Stomach smooth muscle (tissue), 2 donors: ENCODE measurements at regions not wholly inside any gene's neighbourhood (a gene's known extent, or its start where the extent isn't known, plus 50 kb on each side); places are given as distances from the start of the nearest gene placed in this dataset.

Source experiments
- H3K27ac ChIP-seq: one replicate; pipeline ENCODE4 v1.7.0; 2013; ENCODE audit warnings: mild to moderate bottlenecking, low read length, inconsistent platforms
- H3K27me3 ChIP-seq, 2 donors: one replicate each; pipeline ENCODE4 v1.7.0; 2013; ENCODE audit warnings: low read length in 2 of 2; ENCODE audit not compliant: insufficient read depth in 2 of 2, control insufficient read depth in 1 of 2
- H3K36me3 ChIP-seq, 2 donors: one replicate each; pipeline ENCODE4 v1.7.0; 2013; ENCODE audit warnings: low read length in 2 of 2; ENCODE audit not compliant: control insufficient read depth in 2 of 2, insufficient read depth in 2 of 2
- H3K4me1 ChIP-seq: one replicate; pipeline ENCODE4 v1.7.0; 2013; ENCODE audit warnings: low read length; ENCODE audit not compliant: control insufficient read depth, insufficient read depth
- H3K4me3 ChIP-seq, 2 donors: one replicate each; pipeline ENCODE4 v1.7.0; 2013; ENCODE audit warnings: low read length in 2 of 2
- H3K9ac ChIP-seq, 2 donors: one replicate each; pipeline ENCODE4 v1.7.0; 2013; ENCODE audit warnings: low read length in 2 of 2, mild to moderate bottlenecking in 1 of 2
- H3K9me3 ChIP-seq, 2 donors: one replicate each; pipeline ENCODE4 v1.7.0; 2013; ENCODE audit warnings: low read length in 2 of 2; ENCODE audit not compliant: control insufficient read depth in 2 of 2
- donor health status: healthy.
- donor health status: Pancreatic carcinoma.

DNA sequence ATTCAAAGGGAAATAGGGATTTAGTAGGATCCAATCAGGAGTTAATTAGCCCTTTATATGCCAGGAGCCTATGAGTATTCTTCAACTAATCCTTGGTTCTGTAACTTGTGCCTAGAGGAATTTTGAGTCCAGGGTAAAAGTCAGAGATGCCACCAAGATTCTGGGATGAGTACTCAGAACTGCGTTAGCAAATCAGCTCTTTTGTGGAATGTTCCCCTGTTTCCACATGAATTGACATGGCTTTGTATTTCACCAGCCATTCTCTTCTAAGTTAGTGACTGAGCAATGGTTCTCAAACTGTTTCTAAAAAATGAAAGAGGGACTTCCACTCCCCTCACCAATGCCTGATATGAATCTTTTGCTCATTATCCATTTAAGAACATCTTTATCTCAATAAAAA lies 508.7 kb downstream of the SOX2 start:
- Histone ChIP-seq H3K9me3 (no peaks in the 10 kb centered on the region), H3K4me1 (no peaks in the 10 kb centered on the region)

GRCh38 chr3:182226995-182227394 lies 515.3 kb downstream of the SOX2 start:
- H3K9me3 ChIP-seq = peaks cover 0 to 5% of the 10 kb centered on the region in 2 donors
- no peak overlapping the region for H3K27ac ChIP-seq
- H3K4me1 ChIP-seq = no peaks in the 10 kb centered on the region
- no peak overlapping the region for H3K9ac ChIP-seq
- no peaks in the 10 kb centered on the region for H3K36me3 ChIP-seq
- no peaks in the 10 kb centered on the region for H3K27me3 ChIP-seq
- H3K4me3 ChIP-seq = no peak overlapping the region

More for the DNA sequence above, 508.7 kb downstream of the SOX2 start:
- no peaks in the 10 kb centered on the region for H3K27me3 ChIP-seq
- no peak overlapping the region for H3K27ac ChIP-seq
- H3K4me3 ChIP-seq = no peak overlapping the region
- H3K9ac ChIP-seq = no peak overlapping the region
- no peaks in the 10 kb centered on the region for H3K36me3 ChIP-seq

- H3K9me3 ChIP-seq = no peaks in the 10 kb centered on the region
- H3K4me3 ChIP-seq = no peak overlapping the region
- H3K27me3 ChIP-seq = no peaks in the 10 kb centered on the region
- no peaks in the 10 kb centered on the region for H3K4me1 ChIP-seq
- no peak overlapping the region for H3K9ac ChIP-seq
- H3K27ac ChIP-seq = no peak overlapping the region
- H3K36me3 ChIP-seq = no peaks in the 10 kb centered on the region
Observed at GRCh38 chr3:182233405-182233804, 521.7 kb downstream of the SOX2 start.

DNA sequence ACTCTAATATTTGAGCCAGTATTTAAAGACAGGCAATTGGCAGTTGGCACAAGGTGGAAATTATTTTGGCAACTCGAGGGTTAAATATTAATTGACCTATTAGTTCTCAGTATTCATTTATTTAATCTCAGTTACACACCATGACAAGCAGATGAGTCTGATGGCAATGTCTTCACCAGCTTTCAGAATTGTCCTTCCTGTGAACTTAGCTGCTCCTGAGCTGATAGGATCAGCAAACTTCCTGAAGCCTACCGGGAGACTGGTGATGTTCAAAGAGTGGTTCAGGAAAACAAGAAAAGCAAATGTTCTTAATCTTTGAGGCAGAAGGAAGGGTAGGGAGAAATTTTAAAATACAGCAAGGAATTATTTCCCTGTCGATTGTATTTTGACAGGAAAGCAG lies 522.2 kb downstream of the SOX2 start:
- no peak overlapping the region for H3K9ac ChIP-seq
- no peaks in the 10 kb centered on the region for H3K9me3 ChIP-seq
- no peaks in the 10 kb centered on the region for H3K27me3 ChIP-seq
- no peaks in the 10 kb centered on the region for H3K4me1 ChIP-seq
- no peaks in the 10 kb centered on the region for H3K36me3 ChIP-seq
- H3K4me3 ChIP-seq = no peak overlapping the region
- H3K27ac ChIP-seq = no peak overlapping the region

DNA sequence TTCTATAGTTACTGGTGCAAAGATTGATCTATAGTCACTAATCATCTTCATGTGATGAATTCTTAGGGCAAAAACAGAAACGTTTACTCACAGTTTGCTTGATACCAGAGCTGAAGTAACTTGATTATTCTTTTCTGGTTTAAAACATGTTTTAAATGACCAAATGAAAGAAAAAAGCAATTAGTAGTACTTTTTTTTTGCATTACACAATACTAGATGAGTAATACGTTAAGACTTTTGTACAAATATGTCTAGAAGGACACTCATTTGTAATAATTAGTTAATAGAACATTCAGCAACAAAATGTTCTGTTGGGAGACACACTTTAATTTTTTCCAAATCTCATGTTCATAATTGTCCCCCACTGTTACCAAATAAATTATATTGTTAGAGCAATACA lies 523.2 kb downstream of the SOX2 start:
- Histone ChIP-seq H3K9ac (no peak overlapping the region), H3K27ac (no peak overlapping the region), H3K9me3 (no peaks in the 10 kb centered on the region), H3K4me1 (no peaks in the 10 kb centered on the region), H3K27me3 (no peaks in the 10 kb centered on the region), H3K36me3 (no peaks in the 10 kb centered on the region), H3K4me3 (no peak overlapping the region)

DNA sequence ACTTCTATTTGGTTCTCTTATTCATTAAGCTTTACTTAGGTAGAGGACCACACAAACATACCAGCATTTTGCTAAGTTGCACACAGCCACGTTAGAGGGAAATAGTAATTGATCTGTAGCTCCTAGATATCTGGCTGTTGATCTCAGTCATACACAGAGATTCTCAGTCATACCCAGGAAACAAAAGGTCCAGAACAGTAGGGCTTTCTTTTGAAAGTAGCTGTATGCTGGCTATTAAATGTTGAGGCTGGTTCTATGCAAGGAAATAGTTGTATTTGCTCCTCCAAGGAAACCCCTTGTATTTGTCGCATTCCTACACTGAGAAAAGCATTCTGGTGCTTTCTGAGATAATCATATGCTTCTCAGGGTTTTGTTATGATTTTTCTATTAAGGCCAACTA lies 523.8 kb downstream of the SOX2 start:
- H3K4me1 ChIP-seq = no peaks in the 10 kb centered on the region
- H3K9ac ChIP-seq = no peak overlapping the region
- no peaks in the 10 kb centered on the region for H3K9me3 ChIP-seq
- H3K27me3 ChIP-seq = no peaks in the 10 kb centered on the region
- H3K36me3 ChIP-seq = no peaks in the 10 kb centered on the region
- no peak overlapping the region for H3K4me3 ChIP-seq
- H3K27ac ChIP-seq = no peak overlapping the region

GRCh38 chr3:182238126-182238525 lies 526.4 kb downstream of the SOX2 start:
- Histone ChIP-seq H3K27ac (no peak overlapping the region), H3K36me3 (no peaks in the 10 kb centered on the region), H3K27me3 (no peaks in the 10 kb centered on the region), H3K9me3 (no peaks in the 10 kb centered on the region), H3K4me3 (no peak overlapping the region), H3K9ac (no peak overlapping the region), H3K4me1 (peaks cover 11% of the 10 kb centered on the region)

DNA sequence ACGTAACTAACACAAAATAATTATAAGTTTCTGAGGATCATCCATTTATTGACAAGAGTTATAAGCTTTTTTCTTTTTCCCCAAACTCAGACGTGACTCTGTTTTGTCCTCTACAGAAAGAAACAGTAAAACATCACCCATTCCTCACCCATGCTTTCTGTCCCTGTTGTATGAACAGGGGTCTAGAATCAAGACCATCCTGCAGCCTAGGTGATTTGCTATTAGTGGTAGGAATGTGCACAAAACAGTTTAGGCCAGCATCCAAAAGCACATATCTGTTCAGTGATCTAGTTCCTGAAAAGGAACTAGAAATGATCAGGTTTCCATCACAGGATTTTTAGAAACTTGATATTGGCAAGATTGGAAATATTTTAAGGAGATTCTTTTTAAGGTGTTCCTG lies 527.6 kb downstream of the SOX2 start:
- no peaks in the 10 kb centered on the region for H3K36me3 ChIP-seq
- H3K4me3 ChIP-seq = no peak overlapping the region
- H3K27me3 ChIP-seq = no peaks in the 10 kb centered on the region
- no peak overlapping the region for H3K9ac ChIP-seq
- H3K27ac ChIP-seq = no peak overlapping the region
- no peaks in the 10 kb centered on the region for H3K9me3 ChIP-seq
- H3K4me1 ChIP-seq = peaks cover 11% of the 10 kb centered on the region

DNA sequence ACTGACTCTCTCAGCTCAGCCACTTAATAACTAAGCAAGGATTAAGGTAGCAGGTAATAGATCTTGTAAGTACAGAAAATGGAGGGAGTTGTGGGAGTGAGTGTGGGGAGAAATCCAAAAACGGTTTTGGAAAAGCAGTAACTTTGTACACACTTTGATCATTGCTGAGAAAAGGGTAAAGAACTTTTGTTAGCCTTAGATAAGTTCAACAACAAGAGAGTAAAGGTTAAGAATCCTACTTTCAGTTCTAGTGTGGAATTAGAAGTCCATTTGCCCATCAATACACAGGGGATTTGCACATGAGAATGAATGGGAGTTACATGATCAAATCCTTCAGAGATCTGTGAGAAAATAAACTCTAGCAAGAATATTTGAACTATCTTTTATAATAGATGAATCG lies 528.7 kb downstream of the SOX2 start:
- Histone ChIP-seq H3K9me3 (no peaks in the 10 kb centered on the region), H3K4me3 (no peak overlapping the region), H3K4me1 (peaks cover 11% of the 10 kb centered on the region)

DNA sequence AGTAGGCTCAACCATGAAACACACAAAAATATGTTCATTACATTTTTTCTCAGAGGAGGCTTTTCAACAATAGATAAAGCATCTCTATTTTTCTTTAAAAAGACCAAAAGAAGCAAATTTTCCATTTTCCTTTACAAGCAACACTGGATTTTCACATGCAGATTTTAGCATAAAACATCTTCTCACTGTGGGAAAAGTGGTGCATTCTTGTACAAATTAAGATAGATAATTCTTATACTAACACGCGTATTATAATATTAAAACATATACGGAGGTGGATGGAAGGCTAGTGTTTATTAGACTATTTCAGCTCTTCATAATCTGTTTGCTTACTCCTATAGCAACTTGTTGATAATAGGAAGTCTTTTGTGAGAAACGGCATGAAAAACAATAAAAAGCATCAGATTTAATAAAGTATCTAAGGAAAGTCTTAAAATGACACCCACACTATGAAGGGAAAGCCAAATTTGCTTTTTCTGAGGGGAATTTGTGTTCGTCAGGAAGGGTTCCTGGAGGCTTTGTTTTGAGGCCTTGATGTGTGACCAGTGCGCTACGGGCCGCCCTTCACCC lies 529.6 kb downstream of the SOX2 start:
- peak overlapping the region; percentile 31 to 48 for H3K9ac ChIP-seq
- no peaks in the 10 kb centered on the region for H3K27me3 ChIP-seq
- H3K27ac ChIP-seq = peak overlapping the region; percentile 50
- no peaks in the 10 kb centered on the region for H3K9me3 ChIP-seq
- H3K4me1 ChIP-seq = peaks cover 11% of the 10 kb centered on the region
- H3K36me3 ChIP-seq = no peaks in the 10 kb centered on the region
- no peak overlapping the region for H3K4me3 ChIP-seq

More for the DNA sequence above, 528.7 kb downstream of the SOX2 start:
- Histone ChIP-seq H3K9ac (no peak overlapping the region), H3K27ac (no peak overlapping the region), H3K36me3 (no peaks in the 10 kb centered on the region), H3K27me3 (no peaks in the 10 kb centered on the region)

GRCh38 chr3:182241766-182242488 lies 530.2 kb downstream of the SOX2 start:
- no peaks in the 10 kb centered on the region for H3K9me3 ChIP-seq
- no peaks in the 10 kb centered on the region for H3K36me3 ChIP-seq
- peaks cover 11% of the 10 kb centered on the region for H3K4me1 ChIP-seq
- no peak overlapping the region for H3K4me3 ChIP-seq
- H3K27me3 ChIP-seq = peaks cover 0 to 3% of the 10 kb centered on the region in 2 donors
- H3K27ac ChIP-seq = peak overlapping the region; percentile 50
- peak overlapping the region; percentile 31 to 48 for H3K9ac ChIP-seq
